GM12891 (cell line): ENCODE measurements at regions not wholly inside any gene's neighbourhood (a gene's known extent, or its start where the extent isn't known, plus 50 kb on each side); places are given as distances from the start of the nearest gene placed in this dataset.

Experiments used
- PAX5 ChIP-seq: IDR thresholded peaks from 2 replicates; pipeline ENCODE4 v1.6.1; 2011; ENCODE audit warnings: low read length, moderate library complexity, mild to moderate bottlenecking; ENCODE audit not compliant: insufficient read depth, severe bottlenecking
- POLR2A ChIP-seq: IDR thresholded peaks from 2 replicates; pipeline ENCODE4 v1.6.1; 2011; ENCODE audit warnings: low read depth, low read length, control low read depth
- POLR2AphosphoS5 ChIP-seq: IDR thresholded peaks from 2 replicates; pipeline ENCODE4 v1.6.1; 2011; ENCODE audit warnings: low read depth, low read length, control low read depth
- POU2F2 ChIP-seq: IDR thresholded peaks from 2 replicates; pipeline ENCODE4 v1.6.1; 2011; ENCODE audit warnings: low read depth, mild to moderate bottlenecking, control low read depth, low read length, moderate library complexity
- SPI1 ChIP-seq: IDR thresholded peaks from 2 replicates; pipeline ENCODE4 v1.6.1; 2011; ENCODE audit warnings: low read depth, low read length, control low read depth
- TAF1 ChIP-seq: IDR thresholded peaks from 2 replicates; pipeline ENCODE4 v1.6.1; 2011; ENCODE audit warnings: low read depth, low read length, control low read depth

DNA sequence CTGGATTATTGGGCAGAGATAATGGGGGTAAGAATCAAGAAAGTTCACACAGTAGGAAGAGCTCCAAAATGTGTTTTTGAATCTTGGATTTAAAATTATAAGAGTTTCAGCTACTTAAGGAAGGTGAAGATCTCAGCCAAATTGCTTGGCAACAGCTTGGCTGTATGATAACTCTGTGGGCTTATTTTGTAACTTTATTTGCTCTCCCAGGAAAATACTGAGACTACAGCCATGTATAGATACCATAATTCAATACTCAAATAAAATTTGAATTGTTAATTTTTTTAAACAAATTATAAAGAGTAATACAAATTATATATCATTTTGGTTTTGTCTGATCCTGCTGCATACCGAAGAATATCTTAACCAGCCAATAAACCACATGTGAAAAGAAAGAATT is 129.5 kb upstream of the INPP4B start:
- TF ChIP-seq POLR2A (no peak), TAF1 (no peak), POLR2AphosphoS5 (no peak), PAX5 (no peak), SPI1 (no peak), POU2F2 (no peak)
